H9 (cell line): ENCODE measurements at regions not wholly inside any gene's neighbourhood (a gene's known extent, or its start where the extent isn't known, plus 50 kb on each side); places are given as distances from the start of the nearest gene placed in this dataset.

Experiments used
- DNase-seq: peaks from one replicate; pipeline ENCODE4 v3.0.0-alpha.2; 2017
- H2AFZ ChIP-seq: one replicate; pipeline ENCODE4 v1.6.1; 2013; ENCODE audit warnings: mild to moderate bottlenecking, low read length, control low read depth, moderate library complexity
- H2AK5ac ChIP-seq: 2 replicates; pipeline ENCODE4 v1.6.1; 2013; ENCODE audit warnings: low read length, control low read depth, mixed read lengths; ENCODE audit not compliant: insufficient read length
- H2BK120ac ChIP-seq: one replicate; pipeline ENCODE4 v1.6.1; 2013; ENCODE audit warnings: low read depth, mild to moderate bottlenecking, low read length, control low read depth, inconsistent platforms; ENCODE audit not compliant: poor library complexity, severe bottlenecking
- H2BK12ac ChIP-seq: 2 replicates; pipeline ENCODE4 v1.6.1; 2013; ENCODE audit warnings: low read length, control low read depth, mixed read lengths, low read depth; ENCODE audit not compliant: insufficient read length
- H2BK15ac ChIP-seq: 2 replicates; pipeline ENCODE4 v1.6.1; 2013; ENCODE audit warnings: low read depth, low read length, control low read depth
- H2BK20ac ChIP-seq: one replicate; pipeline ENCODE4 v1.6.1; 2013; ENCODE audit warnings: low read depth, mild to moderate bottlenecking, low read length, control low read depth, inconsistent platforms; ENCODE audit not compliant: poor library complexity, severe bottlenecking
- H2BK5ac ChIP-seq: 2 replicates; pipeline ENCODE4 v1.6.1; 2013; ENCODE audit warnings: low read length, control low read depth, mixed read lengths; ENCODE audit not compliant: insufficient read length
- H3K14ac ChIP-seq: 2 replicates; pipeline ENCODE4 v1.6.1; 2013; ENCODE audit warnings: low read length, control low read depth; ENCODE audit not compliant: insufficient read depth
- H3K18ac ChIP-seq: 2 replicates; pipeline ENCODE4 v1.6.1; 2013; ENCODE audit warnings: low read depth, mild to moderate bottlenecking, mixed read lengths, low read length, control low read depth; ENCODE audit not compliant: insufficient read length
- H3K23ac ChIP-seq: 2 replicates; pipeline ENCODE4 v1.6.1; 2013; ENCODE audit warnings: low read length, control low read depth, mixed read lengths, low read depth; ENCODE audit not compliant: insufficient read length
- H3K23me2 ChIP-seq: 2 replicates; pipeline ENCODE4 v1.6.1; 2013; ENCODE audit warnings: low read depth, mild to moderate bottlenecking, mixed read lengths, low read length, control low read depth; ENCODE audit not compliant: insufficient read length, poor library complexity, severe bottlenecking
- H3K27ac ChIP-seq: 2 replicates; pipeline ENCODE4 v1.5.1; 2013; ENCODE audit warnings: low read length, control low read depth, mixed read lengths, low read depth; ENCODE audit not compliant: insufficient read length
- H3K27me3 ChIP-seq: 2 replicates; pipeline ENCODE4 v1.6.1; 2013; ENCODE audit warnings: low read length, control low read depth, inconsistent platforms; ENCODE audit not compliant: insufficient read depth
- H3K4ac ChIP-seq: 2 replicates; pipeline ENCODE4 v1.6.1; 2013; ENCODE audit warnings: low read depth, mild to moderate bottlenecking, control low read depth, inconsistent platforms, low read length, moderate library complexity
- H3K4me1 ChIP-seq: 2 replicates; pipeline ENCODE4 v1.6.1; 2013; ENCODE audit warnings: low read length, control low read depth, inconsistent platforms; ENCODE audit not compliant: insufficient read depth
- H3K4me2 ChIP-seq: 2 replicates; pipeline ENCODE4 v1.6.1; 2013; ENCODE audit warnings: low read length, control low read depth, mixed read lengths; ENCODE audit not compliant: insufficient read length, insufficient read depth
- H3K56ac ChIP-seq: 2 replicates; pipeline ENCODE4 v1.6.1; 2013; ENCODE audit warnings: low read depth, mild to moderate bottlenecking, mixed read lengths, low read length, control low read depth; ENCODE audit not compliant: insufficient read length
- H3K79me1 ChIP-seq: 2 replicates; pipeline ENCODE4 v1.6.1; 2013; ENCODE audit warnings: low read depth, mild to moderate bottlenecking, moderate library complexity, low read length, control low read depth, inconsistent platforms; ENCODE audit not compliant: insufficient read depth, poor library complexity, severe bottlenecking
- H3K79me2 ChIP-seq: 2 replicates; pipeline ENCODE4 v1.6.1; 2013; ENCODE audit warnings: low read length, control low read depth, inconsistent platforms; ENCODE audit not compliant: insufficient read depth
- H3K9ac ChIP-seq: 2 replicates; pipeline ENCODE4 v1.6.1; 2013; ENCODE audit warnings: low read length, control low read depth, mixed read lengths; ENCODE audit not compliant: insufficient read length; ENCODE audit errors: extremely low read depth
- H3K9me3 ChIP-seq: one replicate; pipeline ENCODE4 v1.6.1; 2013; ENCODE audit warnings: low read depth, low read length, inconsistent platforms; ENCODE audit not compliant: control insufficient read depth
- H3T11ph ChIP-seq: one replicate; pipeline ENCODE4 v1.6.1; 2013; ENCODE audit warnings: mild to moderate bottlenecking, low read length, control low read depth, inconsistent platforms
- H4K20me1 ChIP-seq: one replicate; pipeline ENCODE4 v1.6.1; 2013; ENCODE audit not compliant: control insufficient read depth, insufficient read length, insufficient read depth
- H4K5ac ChIP-seq: 2 replicates; pipeline ENCODE4 v1.6.1; 2013; ENCODE audit warnings: low read depth, mild to moderate bottlenecking, mixed read lengths, low read length, control low read depth; ENCODE audit not compliant: insufficient read length
- H4K8ac ChIP-seq: replicated peaks from 2 replicates; pipeline ENCODE4 v1.6.1; 2013; ENCODE audit warnings: low read length, control low read depth, mixed read lengths, low read depth; ENCODE audit not compliant: insufficient read length
- H4K91ac ChIP-seq: 2 replicates; pipeline ENCODE4 v1.6.1; 2013; ENCODE audit warnings: low read depth, mild to moderate bottlenecking, moderate library complexity, mixed read lengths, low read length, control low read depth; ENCODE audit not compliant: insufficient read length
- H3K27ac Mint-ChIP-seq, 3 experiments: 2 replicates in 2 of 3; 3 replicates in 1 of 3; pipeline ENCODE4 v1.8.0; 2020 to 2021; ENCODE audit warnings: mixed read lengths in 3 of 3, mild to moderate bottlenecking in 1 of 3, moderate library complexity in 1 of 3
- H3K27me3 Mint-ChIP-seq: 2 replicates; pipeline ENCODE4 v1.8.0; 2021; ENCODE audit warnings: low read depth, mild to moderate bottlenecking, moderate library complexity, mixed read lengths
- H3K36me3 Mint-ChIP-seq, 3 experiments: 2 replicates in 2 of 3; 3 replicates in 1 of 3; pipeline ENCODE4 v1.8.0; 2020 to 2021; ENCODE audit warnings: low read depth in 3 of 3, mixed read lengths in 3 of 3; ENCODE audit not compliant: insufficient read depth in 1 of 3
- H3K4me1 Mint-ChIP-seq, 2 experiments: 2 replicates each; pipeline ENCODE4 v1.8.0; 2020; ENCODE audit warnings: mixed read lengths in 2 of 2
- H3K4me3 Mint-ChIP-seq, 2 experiments: 2 replicates in 1 of 2; 3 replicates in 1 of 2; pipeline ENCODE4 v1.8.0; 2020 to 2021; ENCODE audit warnings: mild to moderate bottlenecking in 2 of 2, mixed read lengths in 2 of 2, moderate library complexity in 1 of 2
- H3K9me3 Mint-ChIP-seq, 2 experiments: 2 replicates in 1 of 2; 3 replicates in 1 of 2; pipeline ENCODE4 v1.8.0; 2020; ENCODE audit warnings: mild to moderate bottlenecking in 2 of 2, mixed read lengths in 2 of 2, moderate library complexity in 1 of 2
- CTCF ChIP-seq: fragments of 200-600 bp; sonication (generic); conservative IDR thresholded peaks from 3 replicates; pipeline ENCODE4 v1.8.0; 2021; ENCODE audit warnings: antibody characterized with exemption, mild to moderate bottlenecking
- WGBS: extraction: QIAGEN DNeasy Blood & Tissue Kit; methylation state at CpG from one replicate; pipeline ENCODE4 v1.1.7; 2013; ENCODE audit warnings: missing lambda C conversion rate, low lambda C conversion rate, mixed read lengths; ENCODE audit not compliant: insufficient read length; ENCODE audit errors: extremely low coverage; 5-methylcytosine and 5-hydroxymethylcytosine counted together

DNA sequence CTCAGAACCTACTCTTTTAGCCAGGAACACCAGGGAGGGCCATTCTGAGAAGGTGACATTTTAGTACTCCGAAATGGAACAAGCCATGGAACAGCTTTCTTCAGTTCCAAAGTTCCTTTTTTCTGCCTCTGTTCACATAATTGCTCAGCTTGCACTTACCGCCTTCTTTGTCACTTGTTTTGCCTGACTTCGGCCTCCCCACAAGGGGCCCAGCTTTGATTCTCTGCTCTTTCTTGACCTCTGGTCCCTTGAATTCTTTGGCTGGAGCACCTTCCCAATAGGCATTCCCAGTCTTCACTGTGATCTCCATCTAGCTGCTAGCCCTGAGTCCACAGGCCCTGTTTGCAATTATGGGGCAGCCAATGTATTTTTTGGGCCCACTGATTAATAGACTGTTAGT lies 51.4 kb upstream of the SLC7A14 start:
- Histone ChIP-seq H4K8ac (no peak overlapping the region), H3K4me2 (no peak overlapping the region), H2BK120ac (no peak overlapping the region), H2BK12ac (no peak overlapping the region), H2BK5ac (no peak overlapping the region), H3K79me2 (no peaks in the 10 kb centered on the region), H3K18ac (no peak overlapping the region), H2AK5ac (no peak overlapping the region), H3K4me1 (no peaks in the 10 kb centered on the region), H2AFZ (no peak overlapping the region), H3K23ac (no peak overlapping the region), H2BK15ac (no peak overlapping the region), H3K14ac (no peak overlapping the region), H2BK20ac (no peak overlapping the region), H3K9me3 (no peaks in the 10 kb centered on the region), H3K4ac (no peak overlapping the region), H3K27me3 (no peaks in the 10 kb centered on the region), H3K27ac (no peak overlapping the region), H3K79me1 (no peaks in the 10 kb centered on the region), H4K5ac (no peak overlapping the region), H3K23me2 (no peaks in the 10 kb centered on the region), H3T11ph (no peak overlapping the region), H4K20me1 (no peaks in the 10 kb centered on the region), H3K56ac (no peak overlapping the region), H4K91ac (no peak overlapping the region), H3K9ac (no peak overlapping the region)
- Mint-ChIP-seq H3K4me1 (peaks cover 11 to 14% of the 10 kb centered on the region in 2 experiments), H3K4me3 (no peak overlapping the region), H3K27me3 (peaks cover 1% of the 10 kb centered on the region), H3K27ac (no peak overlapping the region), H3K36me3 (no peaks in the 10 kb centered on the region; a peak in 1 of 7 replicates), H3K9me3 (no peaks in the 10 kb centered on the region)
- no CpG with 5 or more reads among the region's 3 CpGs for WGBS
- DNase-seq: no peak
- no peak for TF ChIP-seq CTCF
